ENCODE measurements at regions not wholly inside any gene's neighbourhood (a gene's known extent, or its start where the extent isn't known, plus 50 kb on each side); places are given as distances from the start of the nearest gene placed in this dataset.

DNA sequence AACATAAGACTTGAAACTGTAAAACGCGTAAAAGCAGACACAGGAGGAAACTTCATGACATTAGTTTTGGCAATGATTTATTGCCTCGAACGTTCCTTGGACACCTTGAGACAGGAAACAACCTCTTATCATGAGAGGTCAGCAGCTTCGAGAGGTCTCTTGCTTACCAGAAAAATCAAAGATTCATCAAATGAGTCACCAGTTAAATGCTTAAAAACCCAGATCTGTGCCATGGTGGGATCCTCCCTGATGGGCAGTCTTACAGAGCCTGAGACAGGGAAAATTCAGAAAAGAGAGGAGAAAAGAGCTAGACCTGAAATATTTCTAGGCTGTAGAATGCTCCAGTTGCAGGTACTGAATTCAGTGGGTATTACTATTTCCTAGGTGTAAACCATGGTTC is 1093.9 kb downstream of the AACS start:
- TF ChIP-seq, protein P1, sequence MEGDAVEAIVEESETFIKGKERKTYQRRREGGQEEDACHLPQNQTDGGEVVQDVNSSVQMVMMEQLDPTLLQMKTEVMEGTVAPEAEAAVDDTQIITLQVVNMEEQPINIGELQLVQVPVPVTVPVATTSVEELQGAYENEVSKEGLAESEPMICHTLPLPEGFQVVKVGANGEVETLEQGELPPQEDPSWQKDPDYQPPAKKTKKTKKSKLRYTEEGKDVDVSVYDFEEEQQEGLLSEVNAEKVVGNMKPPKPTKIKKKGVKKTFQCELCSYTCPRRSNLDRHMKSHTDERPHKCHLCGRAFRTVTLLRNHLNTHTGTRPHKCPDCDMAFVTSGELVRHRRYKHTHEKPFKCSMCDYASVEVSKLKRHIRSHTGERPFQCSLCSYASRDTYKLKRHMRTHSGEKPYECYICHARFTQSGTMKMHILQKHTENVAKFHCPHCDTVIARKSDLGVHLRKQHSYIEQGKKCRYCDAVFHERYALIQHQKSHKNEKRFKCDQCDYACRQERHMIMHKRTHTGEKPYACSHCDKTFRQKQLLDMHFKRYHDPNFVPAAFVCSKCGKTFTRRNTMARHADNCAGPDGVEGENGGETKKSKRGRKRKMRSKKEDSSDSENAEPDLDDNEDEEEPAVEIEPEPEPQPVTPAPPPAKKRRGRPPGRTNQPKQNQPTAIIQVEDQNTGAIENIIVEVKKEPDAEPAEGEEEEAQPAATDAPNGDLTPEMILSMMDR (IDR thresholded peaks at IDR 0.05), result no peak
- TF ChIP-seq IRF2 (CRISPR knock-in tag; IDR thresholded peaks at IDR 0.05; ENCODE audit: borderline replicate concordance, low read depth) (no peak), FOXK1 (CRISPR knock-in tag; IDR thresholded peaks at IDR 0.05) (no peak), FOXJ3 (CRISPR knock-in tag; IDR thresholded peaks at IDR 0.05; ENCODE audit: borderline replicate concordance) (no peak), RELA (CRISPR knock-in tag; IDR thresholded peaks at IDR 0.05; ENCODE audit: borderline replicate concordance) (no peak), TEAD1 (CRISPR knock-in tag; IDR thresholded peaks at IDR 0.05) (no peak), ZNF396 (CRISPR knock-in tag; IDR thresholded peaks at IDR 0.05; ENCODE audit: borderline replicate concordance) (no peak), CBFB (CRISPR knock-in tag; IDR thresholded peaks at IDR 0.05; ENCODE audit: low read depth) (no peak), ETV6 (CRISPR knock-in tag; IDR thresholded peaks at IDR 0.05) (no peak), ZNF232 (CRISPR knock-in tag; IDR thresholded peaks at IDR 0.05) (no peak)
- TF ChIP-seq, protein P2, sequence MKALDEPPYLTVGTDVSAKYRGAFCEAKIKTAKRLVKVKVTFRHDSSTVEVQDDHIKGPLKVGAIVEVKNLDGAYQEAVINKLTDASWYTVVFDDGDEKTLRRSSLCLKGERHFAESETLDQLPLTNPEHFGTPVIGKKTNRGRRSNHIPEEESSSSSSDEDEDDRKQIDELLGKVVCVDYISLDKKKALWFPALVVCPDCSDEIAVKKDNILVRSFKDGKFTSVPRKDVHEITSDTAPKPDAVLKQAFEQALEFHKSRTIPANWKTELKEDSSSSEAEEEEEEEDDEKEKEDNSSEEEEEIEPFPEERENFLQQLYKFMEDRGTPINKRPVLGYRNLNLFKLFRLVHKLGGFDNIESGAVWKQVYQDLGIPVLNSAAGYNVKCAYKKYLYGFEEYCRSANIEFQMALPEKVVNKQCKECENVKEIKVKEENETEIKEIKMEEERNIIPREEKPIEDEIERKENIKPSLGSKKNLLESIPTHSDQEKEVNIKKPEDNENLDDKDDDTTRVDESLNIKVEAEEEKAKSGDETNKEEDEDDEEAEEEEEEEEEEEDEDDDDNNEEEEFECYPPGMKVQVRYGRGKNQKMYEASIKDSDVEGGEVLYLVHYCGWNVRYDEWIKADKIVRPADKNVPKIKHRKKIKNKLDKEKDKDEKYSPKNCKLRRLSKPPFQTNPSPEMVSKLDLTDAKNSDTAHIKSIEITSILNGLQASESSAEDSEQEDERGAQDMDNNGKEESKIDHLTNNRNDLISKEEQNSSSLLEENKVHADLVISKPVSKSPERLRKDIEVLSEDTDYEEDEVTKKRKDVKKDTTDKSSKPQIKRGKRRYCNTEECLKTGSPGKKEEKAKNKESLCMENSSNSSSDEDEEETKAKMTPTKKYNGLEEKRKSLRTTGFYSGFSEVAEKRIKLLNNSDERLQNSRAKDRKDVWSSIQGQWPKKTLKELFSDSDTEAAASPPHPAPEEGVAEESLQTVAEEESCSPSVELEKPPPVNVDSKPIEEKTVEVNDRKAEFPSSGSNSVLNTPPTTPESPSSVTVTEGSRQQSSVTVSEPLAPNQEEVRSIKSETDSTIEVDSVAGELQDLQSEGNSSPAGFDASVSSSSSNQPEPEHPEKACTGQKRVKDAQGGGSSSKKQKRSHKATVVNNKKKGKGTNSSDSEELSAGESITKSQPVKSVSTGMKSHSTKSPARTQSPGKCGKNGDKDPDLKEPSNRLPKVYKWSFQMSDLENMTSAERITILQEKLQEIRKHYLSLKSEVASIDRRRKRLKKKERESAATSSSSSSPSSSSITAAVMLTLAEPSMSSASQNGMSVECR (CRISPR knock-in tag; IDR thresholded peaks at IDR 0.05; ENCODE audit: borderline replicate concordance), result no peak
- TF ChIP-seq, protein P3, sequence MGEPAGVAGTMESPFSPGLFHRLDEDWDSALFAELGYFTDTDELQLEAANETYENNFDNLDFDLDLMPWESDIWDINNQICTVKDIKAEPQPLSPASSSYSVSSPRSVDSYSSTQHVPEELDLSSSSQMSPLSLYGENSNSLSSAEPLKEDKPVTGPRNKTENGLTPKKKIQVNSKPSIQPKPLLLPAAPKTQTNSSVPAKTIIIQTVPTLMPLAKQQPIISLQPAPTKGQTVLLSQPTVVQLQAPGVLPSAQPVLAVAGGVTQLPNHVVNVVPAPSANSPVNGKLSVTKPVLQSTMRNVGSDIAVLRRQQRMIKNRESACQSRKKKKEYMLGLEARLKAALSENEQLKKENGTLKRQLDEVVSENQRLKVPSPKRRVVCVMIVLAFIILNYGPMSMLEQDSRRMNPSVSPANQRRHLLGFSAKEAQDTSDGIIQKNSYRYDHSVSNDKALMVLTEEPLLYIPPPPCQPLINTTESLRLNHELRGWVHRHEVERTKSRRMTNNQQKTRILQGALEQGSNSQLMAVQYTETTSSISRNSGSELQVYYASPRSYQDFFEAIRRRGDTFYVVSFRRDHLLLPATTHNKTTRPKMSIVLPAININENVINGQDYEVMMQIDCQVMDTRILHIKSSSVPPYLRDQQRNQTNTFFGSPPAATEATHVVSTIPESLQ (CRISPR knock-in tag; IDR thresholded peaks at IDR 0.05), result no peak
- TF ChIP-seq, protein P4, sequence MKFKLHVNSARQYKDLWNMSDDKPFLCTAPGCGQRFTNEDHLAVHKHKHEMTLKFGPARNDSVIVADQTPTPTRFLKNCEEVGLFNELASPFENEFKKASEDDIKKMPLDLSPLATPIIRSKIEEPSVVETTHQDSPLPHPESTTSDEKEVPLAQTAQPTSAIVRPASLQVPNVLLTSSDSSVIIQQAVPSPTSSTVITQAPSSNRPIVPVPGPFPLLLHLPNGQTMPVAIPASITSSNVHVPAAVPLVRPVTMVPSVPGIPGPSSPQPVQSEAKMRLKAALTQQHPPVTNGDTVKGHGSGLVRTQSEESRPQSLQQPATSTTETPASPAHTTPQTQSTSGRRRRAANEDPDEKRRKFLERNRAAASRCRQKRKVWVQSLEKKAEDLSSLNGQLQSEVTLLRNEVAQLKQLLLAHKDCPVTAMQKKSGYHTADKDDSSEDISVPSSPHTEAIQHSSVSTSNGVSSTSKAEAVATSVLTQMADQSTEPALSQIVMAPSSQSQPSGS (CRISPR knock-in tag; IDR thresholded peaks at IDR 0.05; ENCODE audit: borderline replicate concordance, low read depth), result no peak
